NCI-H226 (cell line): ENCODE measurements at regions not wholly inside any gene's neighbourhood (a gene's known extent, or its start where the extent isn't known, plus 50 kb on each side); places are given as distances from the start of the nearest gene placed in this dataset.

ENCODE experiments used
- DNase-seq: peaks from one replicate; pipeline ENCODE4 v3.0.0-alpha.2; 2015

DNA sequence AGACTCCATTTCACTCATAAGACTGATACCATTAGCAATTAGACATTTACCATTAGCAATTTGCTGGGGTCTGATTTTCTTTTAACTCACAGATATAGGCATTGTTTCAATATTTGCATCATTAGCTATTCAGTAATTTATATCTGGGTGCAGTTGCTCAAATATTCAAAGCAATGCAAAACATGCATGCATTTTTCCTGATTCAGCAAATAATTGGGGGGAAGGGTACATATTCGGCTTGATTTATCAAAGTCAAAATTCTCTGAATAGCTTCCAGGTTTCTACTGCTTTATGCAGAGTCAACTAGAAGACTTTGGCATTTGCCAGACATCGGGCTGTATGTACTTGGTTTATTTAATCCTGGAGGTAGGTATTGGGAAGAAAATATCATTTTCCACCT, 315.6 kb upstream of the NR2F2 start:
- DNase-seq = no peak

DNA sequence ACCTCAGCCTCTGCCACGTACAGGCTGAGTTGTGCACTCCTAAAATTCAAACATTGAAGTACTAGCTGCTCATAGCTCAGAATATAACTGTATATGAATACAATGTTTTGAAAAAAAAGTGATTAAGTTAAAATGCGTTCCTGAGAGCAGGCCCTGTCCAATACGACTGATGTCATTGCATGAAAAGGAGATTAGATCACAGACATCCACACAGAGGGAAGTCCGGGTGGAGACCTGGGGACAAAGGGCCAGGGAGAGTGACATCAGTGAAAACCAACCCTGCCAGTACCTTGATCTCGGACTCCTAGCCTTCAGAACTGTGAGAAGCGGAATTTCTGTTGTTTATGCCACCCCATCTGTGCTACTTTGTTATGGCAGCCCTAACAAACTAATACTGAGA, 311.4 kb upstream of the NR2F2 start:
- no peak for DNase-seq

DNA sequence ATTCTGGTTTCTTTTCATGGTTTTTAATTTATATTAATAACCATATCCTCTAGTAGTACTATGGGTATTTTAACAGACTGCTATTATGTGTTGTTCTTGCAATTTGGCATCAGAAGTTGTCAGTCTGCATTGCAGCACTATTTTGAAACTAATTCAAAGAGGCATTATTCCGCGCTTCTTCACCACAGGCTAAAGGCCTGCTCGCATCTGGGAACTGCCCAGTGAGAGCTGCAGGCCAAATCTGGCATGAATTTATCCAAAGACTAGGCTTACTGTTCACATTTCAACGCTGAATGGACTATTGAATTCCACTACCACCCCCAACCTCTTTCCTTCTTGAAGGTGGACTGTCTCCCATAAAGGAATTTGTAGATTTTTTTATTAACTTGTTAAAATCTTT, 310.4 kb upstream of the NR2F2 start:
- DNase-seq = no peak

DNA sequence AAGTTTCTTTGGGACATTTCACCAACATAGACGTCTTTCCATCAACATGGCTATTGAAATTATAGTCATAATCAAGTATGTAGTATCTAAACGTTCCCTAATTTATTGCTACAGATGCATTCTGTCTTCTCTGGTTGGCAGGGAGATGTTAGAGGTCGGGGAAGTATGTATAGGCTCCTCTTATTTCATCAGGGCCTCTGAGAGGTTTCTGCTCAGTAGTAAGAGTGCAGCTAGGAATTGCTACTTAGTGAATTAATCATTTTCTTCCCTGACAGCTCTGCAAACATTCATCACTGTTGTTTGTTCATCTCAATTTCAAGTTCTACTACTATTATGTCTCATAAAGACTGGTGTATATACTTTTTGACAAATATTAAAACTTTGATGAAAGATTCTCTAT, 309.7 kb upstream of the NR2F2 start:
- no peak for DNase-seq

DNA sequence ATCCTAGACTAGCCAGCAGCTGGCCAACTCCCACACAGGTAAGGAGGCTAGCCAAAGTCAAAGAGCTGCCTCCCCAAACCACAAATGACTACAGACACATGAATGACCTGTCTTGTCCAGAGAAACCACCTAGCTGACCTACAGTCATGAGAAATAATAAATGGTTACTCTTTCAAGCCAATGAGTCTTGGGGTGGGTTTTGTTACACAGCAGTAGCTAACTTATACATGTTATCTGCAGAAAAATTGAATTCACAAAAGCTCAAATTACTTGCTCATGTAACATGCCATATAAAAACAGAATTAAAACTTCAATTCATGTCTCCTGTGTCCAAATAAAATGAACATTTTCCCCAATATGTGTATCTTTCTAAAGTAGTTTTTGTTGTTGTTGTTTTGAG, 307.4 kb upstream of the NR2F2 start:
- DNase-seq = no peak

DNA sequence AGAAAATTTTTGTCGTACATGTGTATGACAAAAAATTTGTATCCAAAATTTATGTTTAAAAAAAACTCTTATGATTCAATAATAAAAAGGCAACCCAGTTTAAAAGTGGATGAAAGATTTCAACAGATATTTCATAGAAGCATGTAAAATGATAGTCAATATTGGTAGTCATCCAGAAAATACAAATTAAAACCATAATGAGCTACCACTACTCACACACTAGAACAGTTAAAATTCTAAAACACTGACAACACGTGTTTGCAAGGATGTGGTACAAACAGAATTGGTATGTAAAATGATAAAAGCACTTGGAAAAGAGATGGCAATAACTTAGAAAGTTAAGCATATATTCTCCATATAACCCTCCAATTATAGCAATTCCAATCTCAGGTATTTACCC, 303.0 kb upstream of the NR2F2 start:
- no peak for DNase-seq

DNA sequence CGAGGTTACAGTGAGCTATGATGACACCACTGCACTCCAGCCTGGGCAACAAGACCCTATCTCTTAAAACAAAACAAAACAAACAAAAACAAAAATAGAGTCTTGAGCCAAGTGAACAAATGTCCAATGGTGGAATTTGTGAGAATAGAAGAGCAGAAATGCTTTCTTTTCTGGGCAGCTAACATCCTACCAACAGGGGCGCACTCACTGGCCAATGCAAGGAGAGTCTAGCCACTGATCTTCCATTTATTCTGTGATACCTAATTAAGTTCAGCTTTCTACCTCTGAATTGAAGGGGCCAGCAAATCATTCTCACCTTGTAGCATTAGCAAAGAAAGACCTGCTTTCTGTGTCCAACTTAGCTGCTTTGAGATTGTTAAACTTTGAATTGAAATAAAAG, 301.9 kb upstream of the NR2F2 start:
- no peak for DNase-seq

DNA sequence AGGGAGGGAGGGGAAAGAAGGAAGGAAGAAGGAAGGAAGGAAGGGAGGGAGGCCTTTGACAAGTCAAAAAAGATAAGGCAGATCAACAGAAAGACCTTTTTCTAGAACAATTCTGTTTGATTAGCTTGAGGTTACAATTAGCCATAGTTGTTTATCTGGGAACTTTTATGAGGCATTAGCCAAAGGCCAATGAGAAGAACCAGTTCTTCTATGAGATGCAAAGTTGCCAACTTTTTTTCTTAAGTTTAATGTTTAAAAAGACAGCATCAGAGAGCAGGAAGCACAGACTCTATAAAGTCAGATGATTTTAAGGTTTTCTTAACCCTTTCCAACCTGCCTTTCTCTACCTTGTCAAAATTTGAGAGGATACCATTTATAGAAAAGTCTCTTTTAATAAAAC, 301.3 kb upstream of the NR2F2 start:
- no peak for DNase-seq

DNA sequence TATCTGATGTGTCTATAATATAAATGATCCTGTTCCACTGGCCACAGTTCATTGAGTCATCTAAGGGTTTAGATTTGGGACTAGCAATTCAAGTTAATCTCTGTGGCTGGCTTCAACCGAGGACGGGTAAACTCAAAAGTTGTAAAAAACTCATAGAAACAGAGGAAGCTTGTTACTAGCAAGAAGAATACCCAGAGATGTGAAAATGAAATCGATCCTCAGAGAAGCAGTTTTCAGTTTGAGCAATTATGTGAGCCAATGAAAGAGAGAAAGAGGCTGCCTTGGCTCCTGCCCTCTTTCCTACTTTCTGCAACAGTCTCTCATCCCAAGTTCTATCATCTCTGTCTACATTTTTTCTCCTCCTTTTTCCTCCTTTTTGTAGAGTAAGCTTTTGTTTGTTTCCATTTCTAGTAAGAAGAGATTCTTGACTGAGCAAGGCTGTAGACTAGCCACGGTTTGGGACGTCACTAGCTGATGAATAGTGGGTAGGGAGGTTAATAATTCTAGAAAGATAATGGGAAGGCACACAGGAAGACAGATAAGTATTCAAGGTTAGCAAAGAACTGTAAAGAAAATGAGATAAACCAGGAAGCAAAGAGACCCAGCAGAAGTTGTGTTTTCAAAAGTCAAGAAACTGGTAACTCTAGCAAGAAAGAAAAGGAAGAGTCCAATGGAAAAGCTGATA, 298.9 kb upstream of the NR2F2 start:
- no peak for DNase-seq

DNA sequence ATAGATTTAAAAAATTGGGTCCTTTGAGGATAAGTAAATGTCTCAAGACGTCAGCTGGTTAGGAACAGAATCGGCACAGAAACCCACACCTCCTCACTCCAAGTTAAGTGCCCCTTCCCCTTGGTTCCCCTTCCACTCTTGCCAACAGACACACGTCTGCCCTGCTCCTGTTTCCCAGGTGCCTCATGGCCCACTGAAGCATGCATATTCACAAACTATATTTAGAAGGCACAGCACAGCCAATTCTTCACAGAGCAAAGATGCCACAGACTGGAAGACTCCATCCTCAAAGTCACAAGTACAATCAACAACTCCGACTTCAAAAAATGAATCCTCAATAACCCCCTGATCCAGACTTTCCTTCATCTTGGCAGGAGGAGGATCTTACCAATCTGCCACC, 295.4 kb upstream of the NR2F2 start:
- no peak for DNase-seq

DNA sequence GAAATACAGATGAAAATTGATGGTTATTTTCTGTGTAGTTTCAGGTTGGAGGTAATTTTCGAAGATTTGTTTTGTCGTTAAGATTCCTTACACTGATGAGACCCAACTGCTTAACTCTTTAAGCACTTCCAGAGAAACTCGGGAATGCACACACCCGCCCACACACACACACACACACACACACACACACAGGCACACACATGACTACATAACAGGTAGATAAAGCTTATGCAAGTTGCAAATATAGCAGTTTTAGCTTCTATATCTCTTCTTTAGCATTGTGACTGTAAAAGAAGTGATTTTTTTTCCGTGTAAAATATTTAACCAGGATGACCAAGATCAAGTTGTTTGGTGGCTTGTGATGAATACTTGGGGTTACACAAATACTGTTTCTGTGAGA, 294.9 kb upstream of the NR2F2 start:
- no peak for DNase-seq

DNA sequence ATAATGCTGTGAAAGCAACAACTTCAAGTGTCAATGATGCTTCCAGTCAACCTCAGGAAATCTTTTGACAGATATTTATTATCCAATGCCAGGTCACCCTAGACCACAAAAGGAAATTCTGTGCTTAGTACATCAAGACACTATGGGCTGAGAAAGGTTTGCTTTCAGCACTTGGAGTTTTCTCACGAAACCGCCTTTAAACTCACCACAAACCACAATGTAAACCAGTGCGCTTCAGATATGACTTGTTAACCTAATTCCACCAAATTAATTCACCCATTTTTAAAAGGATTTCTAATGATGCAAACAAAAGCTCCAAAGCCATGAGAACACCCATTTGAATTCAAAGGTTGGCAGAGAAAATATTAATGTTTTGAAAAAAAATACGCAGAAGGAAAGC, 292.9 kb upstream of the NR2F2 start:
- DNase-seq = no peak

DNA sequence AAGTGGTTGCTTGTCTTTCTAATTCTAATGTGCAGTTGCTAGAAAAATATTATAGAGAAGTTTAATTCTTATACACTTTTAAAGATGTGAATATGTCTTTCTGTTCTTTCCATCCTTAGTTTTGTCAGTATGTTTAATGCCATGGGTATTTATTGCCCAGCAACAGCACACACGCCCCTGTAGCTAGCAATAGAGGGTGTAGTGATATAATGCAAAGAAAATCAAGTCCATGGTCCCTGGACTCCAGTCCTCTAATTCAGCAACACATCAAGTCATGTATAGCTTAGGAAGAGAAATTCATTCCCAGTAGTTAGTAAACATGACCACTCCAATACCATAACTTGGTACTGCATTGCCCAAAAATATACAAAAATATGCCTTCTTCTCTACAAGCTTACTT, 292.4 kb upstream of the NR2F2 start:
- no peak for DNase-seq

DNA sequence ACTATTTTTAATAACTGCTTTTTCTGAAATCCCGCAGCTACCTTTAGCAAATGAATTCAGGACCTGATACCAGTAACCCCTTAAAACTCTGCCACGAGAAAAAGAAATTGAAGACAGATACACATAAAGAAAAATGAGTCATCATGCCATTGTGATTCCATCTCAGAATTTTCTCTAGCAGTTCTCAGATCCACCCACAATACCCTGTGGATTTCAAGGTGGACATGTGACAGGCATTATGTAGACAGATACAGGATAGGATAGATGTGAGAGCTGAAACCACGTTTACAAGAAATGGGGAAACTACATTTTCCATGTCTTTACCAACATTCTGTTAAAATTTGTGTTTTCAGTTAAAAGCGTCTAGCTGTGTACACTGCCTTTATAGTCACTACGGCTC, 291.9 kb upstream of the NR2F2 start:
- DNase-seq = no peak

DNA sequence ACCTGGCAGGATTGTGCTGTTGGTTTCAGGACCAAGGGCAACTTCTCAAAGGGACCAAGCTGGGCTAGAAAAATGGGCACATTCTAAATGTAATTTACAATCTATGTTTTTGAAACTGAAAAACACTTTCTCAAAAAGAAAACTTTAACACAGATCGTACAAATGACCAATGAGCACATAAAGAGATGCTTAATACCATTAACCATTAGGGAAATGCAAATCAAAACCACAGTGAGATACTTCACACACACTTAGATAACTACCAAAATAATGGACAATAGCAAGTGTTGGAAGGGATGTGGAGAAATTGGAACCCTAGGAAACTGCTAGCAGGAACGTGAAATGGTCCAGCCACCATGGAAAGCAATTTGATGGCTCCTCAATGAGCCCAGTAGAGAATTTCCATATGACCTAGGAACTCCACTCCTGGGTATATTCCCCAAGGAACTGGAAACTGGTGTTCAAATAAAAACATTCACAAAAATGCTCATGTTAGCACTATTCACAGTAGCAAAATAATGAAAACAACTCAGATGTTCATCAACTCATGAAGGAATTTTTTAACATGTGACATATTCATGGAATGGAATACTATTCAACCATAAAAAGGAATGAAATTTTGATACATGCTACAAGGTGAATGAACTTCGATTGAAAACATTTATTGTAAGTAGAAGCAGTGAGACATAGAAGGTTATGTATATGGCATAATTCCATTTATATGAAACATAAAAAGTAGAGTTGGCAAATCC, 288.3 kb upstream of the NR2F2 start:
- DNase-seq = no peak

DNA sequence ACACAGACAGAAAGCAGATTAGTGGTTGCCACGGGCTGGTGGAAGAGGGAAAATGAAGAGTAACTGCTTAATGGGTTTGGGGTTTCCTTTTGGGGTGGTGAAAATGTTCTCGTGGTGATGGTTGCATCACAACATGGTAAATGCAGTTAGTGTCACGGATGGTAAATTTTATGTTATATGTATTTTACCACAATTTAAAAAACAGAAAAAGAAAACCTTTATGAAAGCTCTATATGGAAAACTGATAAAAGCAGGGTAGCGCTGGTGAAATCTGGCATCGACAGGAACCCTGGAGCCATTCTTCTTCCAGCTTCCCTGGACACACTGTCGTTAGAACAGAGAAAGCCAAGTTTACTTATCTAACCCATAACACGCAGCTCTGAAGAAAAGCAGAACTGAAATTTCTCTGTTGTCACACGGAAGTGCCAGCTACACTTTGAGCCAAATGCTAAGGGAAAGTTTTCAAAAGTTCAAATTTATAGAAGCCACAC, 287.7 kb upstream of the NR2F2 start:
- DNase-seq = no peak

DNA sequence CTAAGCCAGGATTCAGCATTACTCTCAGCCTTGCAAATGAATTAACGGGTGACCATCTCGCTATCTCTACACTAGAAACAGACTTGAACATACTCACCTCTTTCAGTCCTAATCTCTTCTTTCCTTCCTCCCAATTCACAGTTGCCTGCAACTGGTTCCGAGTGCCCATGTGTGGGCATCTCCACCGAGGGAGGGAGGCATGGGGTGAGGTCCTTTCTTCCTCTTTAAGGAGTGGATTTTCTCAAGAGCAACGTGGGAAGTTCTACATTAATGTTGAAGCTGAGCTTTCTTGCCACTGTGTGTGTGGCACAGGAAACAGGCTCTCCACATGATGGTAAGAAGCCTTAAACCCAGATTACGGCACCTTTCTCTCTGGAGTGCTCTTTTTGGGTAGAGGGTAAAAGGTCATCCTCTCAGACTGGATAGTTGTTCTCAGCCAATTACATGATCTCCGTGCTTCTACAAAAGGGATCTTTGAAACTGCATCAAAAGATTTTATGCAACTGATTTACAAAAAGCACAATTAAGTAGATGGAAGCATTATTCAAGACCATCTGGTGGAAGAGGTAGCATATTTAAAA, 286.8 kb upstream of the NR2F2 start:
- DNase-seq = no peak

DNA sequence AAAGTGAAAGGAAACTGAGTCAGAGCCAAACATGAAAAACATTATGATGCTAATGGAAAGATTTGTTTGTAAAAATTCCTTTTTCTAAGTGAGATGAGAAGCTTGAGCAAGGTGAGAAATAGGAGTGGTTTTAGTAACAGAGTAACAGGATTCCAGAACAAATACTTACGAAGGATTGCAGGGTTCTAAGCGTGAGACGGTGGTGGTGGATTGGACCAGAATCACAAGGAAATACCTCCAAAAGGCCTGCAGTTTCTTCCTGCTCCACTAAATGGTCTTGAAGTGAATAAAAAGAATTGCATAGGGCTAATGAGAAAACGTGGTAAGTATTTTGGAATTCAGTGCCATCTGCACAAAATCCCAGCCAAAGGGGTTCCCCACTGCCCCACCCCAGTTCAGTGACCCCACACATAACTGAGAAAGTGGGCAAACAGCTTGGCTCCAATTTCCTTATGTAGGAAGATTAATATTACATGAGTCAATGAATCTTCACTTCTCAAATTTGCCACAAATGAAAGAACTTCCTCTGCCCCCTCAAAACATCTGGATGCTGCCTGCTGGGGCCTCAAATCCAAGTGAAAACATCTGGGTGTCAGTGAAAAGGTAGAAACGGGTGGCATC, 283.8 kb upstream of the NR2F2 start:
- DNase-seq = no peak

DNA sequence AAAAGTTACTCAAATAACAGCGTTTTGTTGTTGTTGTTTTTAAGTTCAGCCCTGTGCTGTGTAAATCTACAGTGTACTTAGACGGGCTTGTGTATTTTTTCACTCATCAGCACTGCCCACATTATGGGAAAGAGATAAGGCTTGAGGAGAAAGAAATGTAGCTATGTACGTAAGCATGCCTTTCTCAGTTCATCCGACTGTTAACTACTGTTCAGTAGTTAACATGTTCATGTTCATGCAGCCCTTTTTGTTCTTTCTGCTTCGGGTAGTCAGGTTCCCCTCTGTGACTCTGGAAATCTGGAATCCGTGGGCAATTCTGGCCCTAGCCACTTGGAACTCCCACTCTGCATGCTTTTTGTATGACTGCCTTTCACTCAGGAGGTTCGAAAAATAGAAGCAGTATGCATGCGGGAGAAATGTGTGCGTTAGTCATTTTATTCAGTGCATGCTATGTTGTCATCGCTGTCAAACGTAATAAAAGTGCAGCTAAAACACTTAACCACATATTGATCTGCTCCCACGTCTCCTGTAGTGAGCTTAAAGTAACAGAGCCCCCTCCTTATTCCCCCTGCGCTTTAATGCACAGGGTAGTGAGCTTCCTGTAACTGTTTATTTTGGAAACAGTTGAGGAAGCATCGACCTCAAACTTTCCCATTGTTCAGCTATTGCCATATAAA, 283.1 kb upstream of the NR2F2 start:
- no peak for DNase-seq

DNA sequence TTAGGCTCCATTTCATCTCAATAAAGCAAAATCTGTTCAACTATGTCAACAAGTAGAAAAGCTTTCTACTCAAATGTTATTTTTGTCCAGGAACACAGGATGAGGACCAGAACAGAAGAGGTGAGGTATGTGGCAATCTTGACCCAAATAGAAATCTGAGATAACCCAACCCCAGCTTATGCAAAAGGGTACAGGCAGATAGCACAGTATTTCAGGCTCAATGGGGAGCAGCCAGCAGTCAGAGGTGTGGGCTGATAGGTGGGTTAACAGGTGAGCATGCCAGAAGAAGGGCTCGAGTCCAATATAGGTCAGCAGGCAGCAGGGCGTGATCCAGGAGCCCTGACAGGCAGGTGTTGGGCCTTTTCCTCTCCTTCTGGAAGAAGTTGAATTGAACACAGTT, 281.2 kb upstream of the NR2F2 start:
- DNase-seq = no peak

DNA sequence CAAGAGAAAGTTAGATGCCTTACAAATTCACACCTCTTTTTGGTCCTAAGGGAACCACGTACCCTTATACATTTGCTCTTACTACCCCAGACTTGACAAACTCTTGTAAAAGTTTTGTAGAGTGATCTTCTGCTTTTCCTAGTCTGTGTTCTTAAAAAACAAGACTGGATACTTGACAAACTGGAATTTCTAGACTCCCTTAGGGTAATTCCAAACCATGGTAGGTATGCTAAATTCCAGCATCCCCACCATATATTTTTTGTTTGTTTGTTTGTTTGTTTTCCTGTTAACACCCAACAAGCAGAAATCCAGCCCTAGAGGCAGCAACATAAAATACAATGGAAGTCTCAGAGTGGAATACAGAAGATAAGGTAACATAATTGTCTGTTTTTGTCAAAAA, 280.7 kb upstream of the NR2F2 start:
- no peak for DNase-seq

DNA sequence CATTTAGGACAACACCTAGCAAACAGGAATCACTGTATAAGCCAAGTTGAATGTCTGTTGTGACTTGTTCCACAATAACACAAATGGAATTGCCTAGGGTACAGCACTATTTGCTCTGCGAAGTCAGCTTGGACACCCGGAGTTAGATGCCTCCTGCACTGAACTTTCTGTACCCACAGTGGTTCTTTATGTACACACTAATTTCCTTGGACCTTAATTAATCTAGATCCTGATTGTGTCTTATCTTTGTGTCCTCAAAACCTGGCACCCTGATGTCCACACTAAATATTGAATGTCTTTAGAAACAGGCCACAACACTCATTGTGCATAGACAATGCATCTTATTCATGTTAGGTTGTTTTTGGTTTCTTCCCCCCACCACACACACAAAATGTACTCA, 278.9 kb upstream of the NR2F2 start:
- DNase-seq = no peak

DNA sequence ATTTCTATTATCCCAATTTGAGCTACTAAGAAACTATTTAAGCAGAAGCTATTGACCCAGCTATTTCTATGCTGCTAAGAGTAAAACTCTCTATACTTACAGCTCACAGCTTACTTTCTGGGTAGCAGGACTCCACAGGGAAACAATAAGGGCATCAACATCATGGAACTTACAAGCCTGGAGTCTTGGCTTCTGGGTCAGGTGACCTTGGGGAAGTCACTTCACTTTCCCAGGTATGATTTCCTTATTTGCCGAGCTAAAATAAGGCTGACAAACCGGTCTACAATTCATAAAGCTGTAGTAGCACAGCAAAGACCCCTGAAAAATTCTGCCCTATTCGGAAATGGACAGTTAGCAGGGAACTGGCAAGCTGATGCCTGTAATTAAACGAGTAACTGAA, 278.3 kb upstream of the NR2F2 start:
- no peak for DNase-seq
